ENCODE measurements at regions not wholly inside any gene's neighbourhood (a gene's known extent, or its start where the extent isn't known, plus 50 kb on each side); places are given as distances from the start of the nearest gene placed in this dataset.

- no peak for TF ChIP-seq CTCF (IDR thresholded peaks at IDR 0.05)
These were observed 1101.8 kb downstream of the PCDH19 start for GRCh38 chrX:99308302-99308701.

- no peak for TF ChIP-seq CTCF (IDR thresholded peaks at IDR 0.05)
These were observed 1104.5 kb downstream of the PCDH19 start for GRCh38 chrX:99305573-99305972.

- TF ChIP-seq CTCF (IDR thresholded peaks at IDR 0.05) = peak; percentile 40; the same call in 1 of the 2 replicates
These were observed 1108.1 kb downstream of the PCDH19 start for GRCh38 chrX:99301990-99302389.

- TF ChIP-seq CTCF (IDR thresholded peaks at IDR 0.05) = no peak
These were observed 1138.4 kb downstream of the PCDH19 start for GRCh38 chrX:99271641-99272040.

GRCh38 chrX:99266255-99266654 is 1143.8 kb downstream of the PCDH19 start:
- TF ChIP-seq CTCF (IDR thresholded peaks at IDR 0.05) = no peak

GRCh38 chrX:99248180-99248579 is 1161.9 kb downstream of the PCDH19 start:
- no peak for TF ChIP-seq CTCF (IDR thresholded peaks at IDR 0.05)

GRCh38 chrX:99242001-99242400 is 1168.1 kb downstream of the PCDH19 start:
- TF ChIP-seq CTCF (IDR thresholded peaks at IDR 0.05) = no peak

GRCh38 chrX:99192421-99192820 is 1217.7 kb downstream of the PCDH19 start:
- no peak for TF ChIP-seq CTCF (IDR thresholded peaks at IDR 0.05)
